A673 (cell line): ENCODE measurements at regions not wholly inside any gene's neighbourhood (a gene's known extent, or its start where the extent isn't known, plus 50 kb on each side); places are given as distances from the start of the nearest gene placed in this dataset.

Experiments used
- EZH2 ChIP-seq: fragments of 200-600 bp; sonication (generic); IDR thresholded peaks from 2 replicates; pipeline ENCODE4 v1.6.1; 2017; ENCODE audit warnings: borderline replicate concordance, low read depth, mild to moderate bottlenecking, mixed read lengths, antibody characterized with exemption, low read length; ENCODE audit not compliant: poor library complexity, severe bottlenecking
- TF ChIP-seq, protein P1 (sequence below): fragments of 300-800, 200-600 bp; sonication (generic); conservative IDR thresholded peaks from 2 replicates; pipeline ENCODE4 v1.5.1; 2017; ENCODE audit warnings: low read depth, mild to moderate bottlenecking, antibody characterized with exemption, low read length, moderate library complexity, mixed read lengths

DNA sequence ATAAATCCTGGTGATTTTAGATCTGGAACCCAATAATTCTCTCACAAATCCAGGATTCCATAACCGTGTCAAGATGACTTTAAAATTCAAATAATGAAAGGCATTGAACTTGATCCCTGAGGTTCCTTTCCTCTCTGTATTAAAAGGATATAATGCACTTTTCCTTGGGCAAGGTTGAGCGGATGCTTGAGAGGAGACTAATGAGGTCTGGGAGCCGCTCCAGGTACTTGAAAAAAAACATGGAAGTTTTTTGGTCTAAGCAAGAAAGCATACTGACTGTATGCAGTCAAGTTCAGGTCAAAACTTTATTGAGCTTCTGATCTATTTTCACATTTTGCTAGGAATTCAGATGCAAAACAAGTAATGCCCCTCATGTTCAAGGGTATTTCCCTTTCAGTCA is 318.5 kb downstream of the RAD51AP2 start:
- TF ChIP-seq, protein P1, sequence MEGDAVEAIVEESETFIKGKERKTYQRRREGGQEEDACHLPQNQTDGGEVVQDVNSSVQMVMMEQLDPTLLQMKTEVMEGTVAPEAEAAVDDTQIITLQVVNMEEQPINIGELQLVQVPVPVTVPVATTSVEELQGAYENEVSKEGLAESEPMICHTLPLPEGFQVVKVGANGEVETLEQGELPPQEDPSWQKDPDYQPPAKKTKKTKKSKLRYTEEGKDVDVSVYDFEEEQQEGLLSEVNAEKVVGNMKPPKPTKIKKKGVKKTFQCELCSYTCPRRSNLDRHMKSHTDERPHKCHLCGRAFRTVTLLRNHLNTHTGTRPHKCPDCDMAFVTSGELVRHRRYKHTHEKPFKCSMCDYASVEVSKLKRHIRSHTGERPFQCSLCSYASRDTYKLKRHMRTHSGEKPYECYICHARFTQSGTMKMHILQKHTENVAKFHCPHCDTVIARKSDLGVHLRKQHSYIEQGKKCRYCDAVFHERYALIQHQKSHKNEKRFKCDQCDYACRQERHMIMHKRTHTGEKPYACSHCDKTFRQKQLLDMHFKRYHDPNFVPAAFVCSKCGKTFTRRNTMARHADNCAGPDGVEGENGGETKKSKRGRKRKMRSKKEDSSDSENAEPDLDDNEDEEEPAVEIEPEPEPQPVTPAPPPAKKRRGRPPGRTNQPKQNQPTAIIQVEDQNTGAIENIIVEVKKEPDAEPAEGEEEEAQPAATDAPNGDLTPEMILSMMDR, result no peak
- TF ChIP-seq EZH2, result no peak
